ENCODE measurements at regions not wholly inside any gene's neighbourhood (a gene's known extent, or its start where the extent isn't known, plus 50 kb on each side); places are given as distances from the start of the nearest gene placed in this dataset.

GRCh38 chr5:173837654-173838053, 50.5 kb upstream of the CPEB4 start (continued):
- TF ChIP-seq SUZ12 (IDR thresholded peaks at IDR 0.05; ENCODE audit: low read length), result no peak
- no peak for TF ChIP-seq CBX8 (IDR thresholded peaks at IDR 0.05; ENCODE audit: borderline replicate concordance, low read depth, low read length)
- no peak for TF ChIP-seq BRCA1 (IDR thresholded peaks at IDR 0.05; ENCODE audit: low read depth, low read length)
- TF ChIP-seq SRF (IDR thresholded peaks at IDR 0.05; ENCODE audit: low read depth, low read length), result no peak
- TF ChIP-seq SP1 (IDR thresholded peaks at IDR 0.05; ENCODE audit: low read depth, low read length), result no peak
